ENCODE measurements at regions not wholly inside any gene's neighbourhood (a gene's known extent, or its start where the extent isn't known, plus 50 kb on each side); places are given as distances from the start of the nearest gene placed in this dataset.

DNA sequence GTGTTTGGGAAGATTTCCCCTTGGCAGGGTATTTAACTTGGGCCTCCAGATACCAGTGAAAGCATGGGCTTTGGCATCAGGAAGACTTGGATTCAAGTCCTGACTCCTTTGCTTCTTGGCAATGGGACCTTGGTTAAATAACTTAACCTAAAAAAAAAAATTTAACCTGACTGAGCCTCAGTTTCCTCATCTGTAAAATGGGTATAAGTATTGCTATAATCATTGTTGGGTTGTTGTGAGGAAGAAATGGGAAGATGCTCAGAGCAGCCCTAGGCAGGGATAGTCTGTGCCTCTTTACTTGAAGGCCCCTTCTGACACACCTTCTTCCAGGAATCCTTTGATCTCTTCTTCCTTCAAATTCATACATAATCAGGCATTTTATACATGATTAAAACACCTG, 70.3 kb downstream of the ZCCHC12 start:
- Histone ChIP-seq H3K4me3 (ENCODE audit: low read depth in 1 of 3, low read length in 3 of 3) (no peak overlapping the region), H3K36me3 (ENCODE audit: control insufficient read depth in 4 of 4, insufficient read depth in 3 of 4, low read depth in 1 of 4, low read length in 3 of 4) (no peaks in the 10 kb centered on the region), H3K27me3 (ENCODE audit: control insufficient read depth in 4 of 4, insufficient read depth in 4 of 4, low read length in 3 of 4) (peaks cover 0 to 2% (median 0%) of the 10 kb centered on the region in 4 donors), H3K27ac (ENCODE audit: low read depth in 1 of 2, low read length in 2 of 2) (no peak overlapping the region), H3K9ac (ENCODE audit: low read depth in 1 of 2, low read length in 2 of 2) (no peak overlapping the region), H3K4me1 (ENCODE audit: control insufficient read depth in 4 of 4, insufficient read depth in 4 of 4, low read length in 3 of 4) (no peaks in the 10 kb centered on the region), H3K9me3 (ENCODE audit: control insufficient read depth in 4 of 4, low read length in 3 of 4) (peaks cover 0 to 5% (median 2%) of the 10 kb centered on the region in 4 donors)
- TF ChIP-seq RXRA (IDR thresholded peaks at IDR 0.05) (no peak), FOXA2 (IDR thresholded peaks at IDR 0.05) (no peak), CTCF (IDR thresholded peaks at IDR 0.05; ENCODE audit: low read depth, low read length, missing input control) (no peak), NR2F2 (IDR thresholded peaks at IDR 0.05) (no peak), FOXA1 (IDR thresholded peaks at IDR 0.05) (no peak), HNF4G (IDR thresholded peaks at IDR 0.05) (no peak), HNF4A (conservative IDR thresholded peaks at IDR 0.05) (no peak), REST (IDR thresholded peaks at IDR 0.05) (no peak), TAF1 (conservative IDR thresholded peaks at IDR 0.05) (no peak), JUND (IDR thresholded peaks at IDR 0.05) (no peak), YY1 (IDR thresholded peaks at IDR 0.05) (no peak), SP1 (IDR thresholded peaks at IDR 0.05) (no peak), MAX (IDR thresholded peaks at IDR 0.05) (no peak), EGR1 (IDR thresholded peaks at IDR 0.05; ENCODE audit: low read depth in 2 of 2) (no peak)
- TF ChIP-seq, protein P1, sequence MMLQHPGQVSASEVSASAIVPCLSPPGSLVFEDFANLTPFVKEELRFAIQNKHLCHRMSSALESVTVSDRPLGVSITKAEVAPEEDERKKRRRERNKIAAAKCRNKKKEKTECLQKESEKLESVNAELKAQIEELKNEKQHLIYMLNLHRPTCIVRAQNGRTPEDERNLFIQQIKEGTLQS (IDR thresholded peaks at IDR 0.05) = no peak
- no peak for DNase-seq (ENCODE audit: low spot score)

GRCh38 chrX:118901991-118902390, 72.4 kb upstream of the LONRF3 start:
- Histone ChIP-seq H3K4me3 (ENCODE audit: low read depth in 1 of 3, low read length in 3 of 3) (no peak overlapping the region), H3K9me3 (ENCODE audit: control insufficient read depth in 4 of 4, low read length in 3 of 4) (no peaks in the 10 kb centered on the region), H3K27me3 (ENCODE audit: control insufficient read depth in 4 of 4, insufficient read depth in 4 of 4, low read length in 3 of 4) (peaks cover 0 to 4% (median 0%) of the 10 kb centered on the region in 4 donors), H3K4me1 (ENCODE audit: control insufficient read depth in 4 of 4, insufficient read depth in 4 of 4, low read length in 3 of 4) (no peaks in the 10 kb centered on the region), H3K36me3 (ENCODE audit: control insufficient read depth in 4 of 4, insufficient read depth in 3 of 4, low read depth in 1 of 4, low read length in 3 of 4) (no peaks in the 10 kb centered on the region), H3K27ac (ENCODE audit: low read depth in 1 of 2, low read length in 2 of 2) (no peak overlapping the region), H3K9ac (ENCODE audit: low read depth in 1 of 2, low read length in 2 of 2) (no peak overlapping the region)
- DNase-seq (ENCODE audit: low spot score) = no peak
- WGBS = 91% methylated on average over 4 of the region's 4 CpGs
- no peak for TF ChIP-seq REST (IDR thresholded peaks at IDR 0.05)
- TF ChIP-seq CTCF (IDR thresholded peaks at IDR 0.05; ENCODE audit: low read depth, low read length, missing input control) = no peak
- no peak for TF ChIP-seq YY1 (IDR thresholded peaks at IDR 0.05)
- TF ChIP-seq FOXA2 (IDR thresholded peaks at IDR 0.05) = no peak
- no peak for TF ChIP-seq EGR1 (IDR thresholded peaks at IDR 0.05; ENCODE audit: low read depth in 2 of 2)
- no peak for TF ChIP-seq JUND (IDR thresholded peaks at IDR 0.05)
- TF ChIP-seq SP1 (IDR thresholded peaks at IDR 0.05) = no peak
- no peak for TF ChIP-seq FOXA1 (IDR thresholded peaks at IDR 0.05)
- TF ChIP-seq HNF4A (conservative IDR thresholded peaks at IDR 0.05) = no peak
- TF ChIP-seq TAF1 (conservative IDR thresholded peaks at IDR 0.05) = no peak
- TF ChIP-seq RAD21 (IDR thresholded peaks at IDR 0.05) = no peak
- no peak for TF ChIP-seq HNF4G (IDR thresholded peaks at IDR 0.05)
- no peak for TF ChIP-seq RXRA (IDR thresholded peaks at IDR 0.05)
- no peak for TF ChIP-seq MAX (IDR thresholded peaks at IDR 0.05)
- TF ChIP-seq ZBTB33 (IDR thresholded peaks at IDR 0.05) = no peak
